Karpas-422 (cell line): ENCODE measurements at regions not wholly inside any gene's neighbourhood (a gene's known extent, or its start where the extent isn't known, plus 50 kb on each side); places are given as distances from the start of the nearest gene placed in this dataset.
"Not testable (repeated sequence)": the region's sequence is repeated elsewhere in the genome, so short reads cannot be mapped to it uniquely, and the experiment has no call there.

ENCODE experiments used
- DNase-seq: peaks from one replicate; pipeline ENCODE4 v3.0.0-alpha.2; 2015
- H2AFZ ChIP-seq: fragments of 200-600 bp; sonication (generic); 2 replicates; pipeline ENCODE4 v1.6.1; 2014; ENCODE audit warnings: antibody characterized with exemption, low read length, mixed read lengths
- H3K27ac ChIP-seq: fragments of 200-600 bp; sonication (generic); 2 replicates; pipeline ENCODE4 v1.5.1; 2014; ENCODE audit warnings: mild to moderate bottlenecking, low read length, moderate library complexity
- H3K27me3 ChIP-seq: fragments of 200-600 bp; sonication (generic); 2 replicates; pipeline ENCODE4 v1.6.1; 2014; ENCODE audit warnings: low read length, mixed read lengths
- H3K36me3 ChIP-seq: fragments of 200-600 bp; sonication (generic); 2 replicates; pipeline ENCODE4 v1.6.1; 2014; ENCODE audit warnings: low read length, mixed read lengths; ENCODE audit not compliant: insufficient read depth
- H3K4me1 ChIP-seq: fragments of 200-600 bp; sonication (generic); 2 replicates; pipeline ENCODE4 v1.6.1; 2014; ENCODE audit warnings: mild to moderate bottlenecking, low read length, mixed read lengths
- H3K4me2 ChIP-seq: fragments of 200-600 bp; sonication (generic); 2 replicates; pipeline ENCODE4 v1.6.1; 2014; ENCODE audit warnings: low read length, low read depth, mild to moderate bottlenecking; ENCODE audit not compliant: poor library complexity, severe bottlenecking
- H3K4me3 ChIP-seq: fragments of 200-600 bp; sonication (generic); 2 replicates; pipeline ENCODE4 v1.5.1; 2014; ENCODE audit warnings: mild to moderate bottlenecking, antibody characterized with exemption, low read length, mixed read lengths
- H3K79me2 ChIP-seq: fragments of 200-600 bp; sonication (generic); 2 replicates; pipeline ENCODE4 v1.6.1; 2014; ENCODE audit warnings: mild to moderate bottlenecking, low read length, mixed read lengths
- H3K9ac ChIP-seq: fragments of 200-600 bp; sonication (generic); 2 replicates; pipeline ENCODE4 v1.6.0; 2014; ENCODE audit warnings: low read length
- H3K9me2 ChIP-seq: fragments of 200-600 bp; sonication (generic), shearing (Covaris generic); replicated peaks from 2 replicates; pipeline ENCODE4 v1.6.0; 2014; ENCODE audit warnings: mild to moderate bottlenecking, low read length, moderate library complexity; ENCODE audit not compliant: insufficient read depth
- H3K9me3 ChIP-seq: fragments of 300-700, 200-600 bp; sonication (generic); 2 replicates; pipeline ENCODE4 v1.6.1; 2014; ENCODE audit warnings: low read length, mixed read lengths
- H4K20me1 ChIP-seq: fragments of 200-600 bp; sonication (generic); 2 replicates; pipeline ENCODE4 v1.6.1; 2014; ENCODE audit warnings: mild to moderate bottlenecking, antibody characterized with exemption, low read length, low read depth; ENCODE audit not compliant: insufficient read depth

- no peak overlapping the region for H3K27ac ChIP-seq
- H3K9me3 ChIP-seq = peaks cover 11% of the 10 kb centered on the region
- DNase-seq = no peak
- no peaks in the 10 kb centered on the region for H3K4me1 ChIP-seq
- no peak overlapping the region for H3K9ac ChIP-seq
- no peak overlapping the region for H2AFZ ChIP-seq
- no peak overlapping the region for H3K4me3 ChIP-seq
- no peaks in the 10 kb centered on the region for H4K20me1 ChIP-seq
- no peaks in the 10 kb centered on the region for H3K9me2 ChIP-seq
- no peaks in the 10 kb centered on the region for H3K27me3 ChIP-seq
- H3K79me2 ChIP-seq = no peaks in the 10 kb centered on the region
- H3K36me3 ChIP-seq = no peaks in the 10 kb centered on the region
- H3K4me2 ChIP-seq = no peak overlapping the region
These were observed 459.8 kb upstream of the EPHA5 start for GRCh38 chr4:66130042-66130441.

- no peak overlapping the region for H3K4me2 ChIP-seq
- no peaks in the 10 kb centered on the region for H3K36me3 ChIP-seq
- H3K27me3 ChIP-seq = no peaks in the 10 kb centered on the region
- peaks cover 22% of the 10 kb centered on the region for H3K9me3 ChIP-seq
- H3K4me1 ChIP-seq = no peaks in the 10 kb centered on the region
- H4K20me1 ChIP-seq = no peaks in the 10 kb centered on the region
- no peak for DNase-seq
- no peak overlapping the region for H3K27ac ChIP-seq
- H3K79me2 ChIP-seq = no peaks in the 10 kb centered on the region
- no peak overlapping the region for H2AFZ ChIP-seq
- H3K9me2 ChIP-seq = no peaks in the 10 kb centered on the region
- no peak overlapping the region for H3K4me3 ChIP-seq
- H3K9ac ChIP-seq = no peak overlapping the region
These were observed 453.6 kb upstream of the EPHA5 start for GRCh38 chr4:66123831-66124413.

- Histone ChIP-seq H3K4me2 (no peak overlapping the region), H3K4me3 (no peak overlapping the region), H3K36me3 (no peaks in the 10 kb centered on the region), H3K9me2 (no peaks in the 10 kb centered on the region), H4K20me1 (no peaks in the 10 kb centered on the region), H3K79me2 (no peaks in the 10 kb centered on the region), H3K9me3 (peaks cover 22% of the 10 kb centered on the region), H3K9ac (no peak overlapping the region), H2AFZ (no peak overlapping the region), H3K27ac (no peak overlapping the region), H3K4me1 (no peaks in the 10 kb centered on the region), H3K27me3 (no peaks in the 10 kb centered on the region)
- no peak for DNase-seq
These were observed 452.9 kb upstream of the EPHA5 start for GRCh38 chr4:66123190-66123589.

GRCh38 chr4:66115231-66115630 lies 444.9 kb upstream of the EPHA5 start:
- not testable (repeated sequence) for H3K9ac ChIP-seq, H3K4me2 ChIP-seq, H4K20me1 ChIP-seq, H3K9me2 ChIP-seq, H3K9me3 ChIP-seq, H2AFZ ChIP-seq, H3K36me3 ChIP-seq, DNase-seq, H3K27me3 ChIP-seq, H3K4me1 ChIP-seq, H3K27ac ChIP-seq, H3K79me2 ChIP-seq, H3K4me3 ChIP-seq

GRCh38 chr4:66108898-66109297 lies 438.6 kb upstream of the EPHA5 start:
- Histone ChIP-seq H3K9me2 (no peaks in the 10 kb centered on the region), H3K4me1 (no peaks in the 10 kb centered on the region), H3K27me3 (no peaks in the 10 kb centered on the region), H4K20me1 (no peaks in the 10 kb centered on the region), H3K4me3 (no peak overlapping the region), H3K36me3 (no peaks in the 10 kb centered on the region), H3K4me2 (no peak overlapping the region), H3K27ac (no peak overlapping the region), H3K9ac (no peak overlapping the region), H3K79me2 (no peaks in the 10 kb centered on the region), H3K9me3 (peaks cover 26% of the 10 kb centered on the region), H2AFZ (no peak overlapping the region)
- DNase-seq = no peak

- Histone ChIP-seq H3K4me3 (no peak overlapping the region), H3K9me3 (peaks cover 27% of the 10 kb centered on the region), H3K4me2 (no peak overlapping the region), H4K20me1 (no peaks in the 10 kb centered on the region), H3K4me1 (no peaks in the 10 kb centered on the region), H3K27me3 (no peaks in the 10 kb centered on the region), H2AFZ (no peak overlapping the region), H3K9me2 (no peaks in the 10 kb centered on the region), H3K36me3 (no peaks in the 10 kb centered on the region), H3K79me2 (no peaks in the 10 kb centered on the region), H3K27ac (no peak overlapping the region), H3K9ac (no peak overlapping the region)
- DNase-seq = no peak
These were observed 426.9 kb upstream of the EPHA5 start for GRCh38 chr4:66097218-66097617.

GRCh38 chr4:66095065-66095464 lies 424.8 kb upstream of the EPHA5 start:
- Histone ChIP-seq H3K4me2 (no peak overlapping the region), H3K9me2 (no peaks in the 10 kb centered on the region), H3K9ac (no peak overlapping the region), H3K27ac (no peak overlapping the region), H2AFZ (no peak overlapping the region), H3K36me3 (no peaks in the 10 kb centered on the region), H4K20me1 (no peaks in the 10 kb centered on the region), H3K4me3 (no peak overlapping the region), H3K4me1 (no peaks in the 10 kb centered on the region), H3K79me2 (no peaks in the 10 kb centered on the region), H3K27me3 (no peaks in the 10 kb centered on the region), H3K9me3 (peaks cover 20% of the 10 kb centered on the region)
- DNase-seq = no peak

- Histone ChIP-seq H3K4me3 (no peak overlapping the region), H2AFZ (no peak overlapping the region), H3K79me2 (no peaks in the 10 kb centered on the region), H3K4me2 (no peak overlapping the region), H3K9ac (no peak overlapping the region), H3K9me2 (no peaks in the 10 kb centered on the region), H4K20me1 (no peaks in the 10 kb centered on the region), H3K27me3 (no peaks in the 10 kb centered on the region), H3K4me1 (no peaks in the 10 kb centered on the region), H3K36me3 (no peaks in the 10 kb centered on the region), H3K9me3 (peaks cover 20% of the 10 kb centered on the region), H3K27ac (no peak overlapping the region)
- DNase-seq = no peak
These were observed 423.8 kb upstream of the EPHA5 start for GRCh38 chr4:66094070-66094469.

GRCh38 chr4:66091786-66092185 lies 421.5 kb upstream of the EPHA5 start:
- Histone ChIP-seq H3K9me3 (peaks cover 11% of the 10 kb centered on the region), H3K27me3 (no peaks in the 10 kb centered on the region), H2AFZ (no peak overlapping the region), H3K9ac (no peak overlapping the region), H3K4me1 (no peaks in the 10 kb centered on the region), H4K20me1 (no peaks in the 10 kb centered on the region), H3K9me2 (no peaks in the 10 kb centered on the region), H3K4me3 (no peak overlapping the region), H3K36me3 (no peaks in the 10 kb centered on the region), H3K27ac (no peak overlapping the region), H3K4me2 (no peak overlapping the region), H3K79me2 (no peaks in the 10 kb centered on the region)
- no peak for DNase-seq
